ENCODE measurements at regions not wholly inside any gene's neighbourhood (a gene's known extent, or its start where the extent isn't known, plus 50 kb on each side); places are given as distances from the start of the nearest gene placed in this dataset.

DNA sequence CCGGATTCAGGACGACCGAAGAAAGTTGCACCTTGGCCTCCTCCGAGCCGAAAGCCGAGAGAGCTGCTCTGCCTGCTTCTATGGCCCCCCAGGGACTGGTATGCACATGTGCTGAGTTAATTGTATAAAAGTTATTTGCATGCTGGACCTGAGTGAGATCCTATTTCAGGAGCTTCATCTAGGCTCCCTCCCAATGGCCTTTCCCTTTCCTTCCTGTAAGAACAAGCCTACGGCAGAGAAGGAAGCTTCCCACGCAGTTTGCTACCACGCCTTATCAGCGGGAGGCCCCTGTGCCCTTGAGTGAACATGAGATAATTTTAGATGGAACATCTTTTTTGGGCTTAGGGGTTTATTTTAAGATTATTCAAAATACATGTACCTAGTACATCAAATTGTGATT lies 65.9 kb downstream of the RIN2 start:
- TF ChIP-seq, protein P1, sequence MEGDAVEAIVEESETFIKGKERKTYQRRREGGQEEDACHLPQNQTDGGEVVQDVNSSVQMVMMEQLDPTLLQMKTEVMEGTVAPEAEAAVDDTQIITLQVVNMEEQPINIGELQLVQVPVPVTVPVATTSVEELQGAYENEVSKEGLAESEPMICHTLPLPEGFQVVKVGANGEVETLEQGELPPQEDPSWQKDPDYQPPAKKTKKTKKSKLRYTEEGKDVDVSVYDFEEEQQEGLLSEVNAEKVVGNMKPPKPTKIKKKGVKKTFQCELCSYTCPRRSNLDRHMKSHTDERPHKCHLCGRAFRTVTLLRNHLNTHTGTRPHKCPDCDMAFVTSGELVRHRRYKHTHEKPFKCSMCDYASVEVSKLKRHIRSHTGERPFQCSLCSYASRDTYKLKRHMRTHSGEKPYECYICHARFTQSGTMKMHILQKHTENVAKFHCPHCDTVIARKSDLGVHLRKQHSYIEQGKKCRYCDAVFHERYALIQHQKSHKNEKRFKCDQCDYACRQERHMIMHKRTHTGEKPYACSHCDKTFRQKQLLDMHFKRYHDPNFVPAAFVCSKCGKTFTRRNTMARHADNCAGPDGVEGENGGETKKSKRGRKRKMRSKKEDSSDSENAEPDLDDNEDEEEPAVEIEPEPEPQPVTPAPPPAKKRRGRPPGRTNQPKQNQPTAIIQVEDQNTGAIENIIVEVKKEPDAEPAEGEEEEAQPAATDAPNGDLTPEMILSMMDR (IDR thresholded peaks at IDR 0.05), result no peak
- no peak for TF ChIP-seq POLR2AphosphoS5 (IDR thresholded peaks at IDR 0.05)

All from stomach (tissue), 4 donors.